Small intestine (tissue), 7 donors: ENCODE measurements at regions not wholly inside any gene's neighbourhood (a gene's known extent, or its start where the extent isn't known, plus 50 kb on each side); places are given as distances from the start of the nearest gene placed in this dataset.

Experiments
- DNase-seq, 2 donors: peaks; one replicate each; pipeline versions ENCODE4 v3.0.0 to v3.0.0-alpha.2; 2013
- FAIRE-seq: peaks from 2 replicates; lab custom pipeline; 2012; peaks lifted over from hg19 to GRCh38; lab: Jason Lieb, UNC
- H3K27ac ChIP-seq, 3 donors: one replicate each; pipeline ENCODE4 v1.5.1; 2013; ENCODE audit warnings: low read length in 2 of 3, mild to moderate bottlenecking in 2 of 3, control low read depth in 1 of 3, inconsistent platforms in 1 of 3, low read depth in 1 of 3, moderate library complexity in 1 of 3
- H3K27me3 ChIP-seq, 3 donors: one replicate each; pipeline ENCODE4 v1.6.1; 2013; ENCODE audit warnings: low read length in 3 of 3, inconsistent platforms in 1 of 3; ENCODE audit not compliant: control insufficient read depth in 3 of 3, insufficient read depth in 3 of 3
- H3K36me3 ChIP-seq, 3 donors: one replicate each; pipeline ENCODE4 v1.6.1; 2013; ENCODE audit warnings: low read length in 3 of 3, inconsistent platforms in 1 of 3, low read depth in 1 of 3, mild to moderate bottlenecking in 1 of 3, moderate library complexity in 1 of 3; ENCODE audit not compliant: control insufficient read depth in 3 of 3, insufficient read depth in 2 of 3
- H3K4me1 ChIP-seq, 3 donors: one replicate each; pipeline ENCODE4 v1.6.1; 2013; ENCODE audit warnings: low read length in 2 of 3, inconsistent platforms in 1 of 3, low read depth in 1 of 3, mild to moderate bottlenecking in 1 of 3, moderate library complexity in 1 of 3; ENCODE audit not compliant: control insufficient read depth in 3 of 3, insufficient read depth in 2 of 3
- H3K4me3 ChIP-seq, 3 donors: one replicate each; pipeline ENCODE4 v1.5.1; 2013; ENCODE audit warnings: low read length in 3 of 3, control low read depth in 1 of 3, inconsistent platforms in 1 of 3, low read depth in 1 of 3, mild to moderate bottlenecking in 1 of 3, moderate library complexity in 1 of 3
- H3K9me3 ChIP-seq, 2 donors: one replicate each; pipeline ENCODE4 v1.6.1; 2013; ENCODE audit warnings: low read depth in 1 of 2, low read length in 1 of 2; ENCODE audit not compliant: control insufficient read depth in 2 of 2, insufficient read depth in 1 of 2
- WGBS, 3 donors: extraction: QIAGEN DNeasy Blood & Tissue Kit; methylation state at CpG; one replicate each; pipeline ENCODE4 v1.1.7; 2013; 5-methylcytosine and 5-hydroxymethylcytosine counted together
- donor health status: healthy with polysubstance abuse.
- donor health status: control.
- donor health status: control.
- donor health status: Bipolar disorder and iron deficiency.
- donor health status: healthy.

GRCh38 chr3:67294341-67294740 is 296.2 kb downstream of the KBTBD8 start:
- FAIRE-seq, result no peak
- no peak overlapping the region for H3K4me3 ChIP-seq
- no peaks in the 10 kb centered on the region for H3K4me1 ChIP-seq
- DNase-seq, result no peak
- no peak overlapping the region for H3K27ac ChIP-seq
- WGBS, 3 donors, result 93 to 97% (median 94%) methylated on average over 3 of the region's 3 CpGs
- H3K27me3 ChIP-seq, result no peaks in the 10 kb centered on the region
- H3K9me3 ChIP-seq, result no peaks in the 10 kb centered on the region
- no peaks in the 10 kb centered on the region for H3K36me3 ChIP-seq

- Histone ChIP-seq H3K36me3 (no peaks in the 10 kb centered on the region), H3K27ac (no peak overlapping the region), H3K4me1 (no peaks in the 10 kb centered on the region), H3K27me3 (no peaks in the 10 kb centered on the region), H3K9me3 (no peaks in the 10 kb centered on the region), H3K4me3 (no peak overlapping the region)
- FAIRE-seq (no peak), DNase-seq (no peak)
- 47 to 67% (median 58%) methylated on average over 5 of the region's 5 CpGs for WGBS, 3 donors
Measured at GRCh38 chr3:67296039-67296892, 298.2 kb downstream of the KBTBD8 start.

- H3K27ac ChIP-seq, result no peak overlapping the region
- FAIRE-seq (no peak), DNase-seq (no peak)
- no peaks in the 10 kb centered on the region for H3K36me3 ChIP-seq
- H3K9me3 ChIP-seq, result no peaks in the 10 kb centered on the region
- H3K4me1 ChIP-seq, result no peaks in the 10 kb centered on the region
- WGBS, 3 donors, result 96 to 98% (median 96%) methylated on average over 4 of the region's 4 CpGs
- no peak overlapping the region for H3K4me3 ChIP-seq
- no peaks in the 10 kb centered on the region for H3K27me3 ChIP-seq
Measured at GRCh38 chr3:67297715-67298475, 299.8 kb downstream of the KBTBD8 start.

DNA sequence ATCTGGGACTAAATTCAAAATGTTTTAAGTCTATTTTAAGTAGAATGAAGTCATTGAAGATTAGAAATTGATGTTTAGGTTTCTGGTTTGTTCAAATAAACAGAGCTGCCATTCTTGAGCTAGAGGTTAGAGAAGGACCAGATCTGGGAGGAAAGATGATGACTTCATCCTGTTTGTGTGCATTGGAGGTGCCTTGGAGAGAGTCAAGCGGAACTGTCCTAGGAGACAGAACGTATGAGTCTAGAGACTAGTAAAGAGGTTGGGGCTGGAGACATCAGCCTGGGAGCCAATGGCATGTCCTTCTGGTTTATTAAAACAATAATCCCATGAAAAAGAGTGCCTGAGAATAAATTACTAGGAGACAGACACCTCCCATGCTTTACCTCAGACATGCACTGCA is 303.4 kb downstream of the KBTBD8 start:
- Histone ChIP-seq H3K4me3 (no peak overlapping the region), H3K4me1 (no peaks in the 10 kb centered on the region), H3K27ac (no peak overlapping the region), H3K9me3 (no peaks in the 10 kb centered on the region), H3K36me3 (no peaks in the 10 kb centered on the region), H3K27me3 (no peaks in the 10 kb centered on the region)
- no peak for FAIRE-seq
- no peak for DNase-seq
- 48 to 83% (median 77%) methylated on average over 2 of the region's 2 CpGs for WGBS, 3 donors

DNA sequence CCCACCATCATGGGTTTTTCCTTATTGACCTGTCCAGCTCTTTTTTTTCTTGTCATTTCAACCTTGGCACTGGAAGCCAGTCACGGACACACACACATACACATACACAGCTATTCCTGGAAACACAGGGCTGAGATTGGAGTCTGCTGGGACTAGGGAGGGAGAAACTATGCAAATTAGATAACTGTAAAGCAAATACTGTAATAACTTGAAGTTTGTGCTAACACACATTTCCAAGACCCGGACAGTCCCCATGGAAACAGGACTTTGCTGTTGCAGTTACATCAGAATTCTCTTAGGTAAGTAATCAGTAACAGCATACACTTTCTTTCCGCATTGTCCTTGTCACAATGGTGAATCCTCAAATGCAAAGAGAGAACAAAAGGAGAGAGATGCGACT is 304.4 kb downstream of the KBTBD8 start:
- Histone ChIP-seq H3K27me3 (no peaks in the 10 kb centered on the region), H3K9me3 (no peaks in the 10 kb centered on the region), H3K27ac (no peak overlapping the region), H3K36me3 (no peaks in the 10 kb centered on the region), H3K4me3 (no peak overlapping the region), H3K4me1 (no peaks in the 10 kb centered on the region)
- DNase-seq, result no peak
- FAIRE-seq, result no peak
- WGBS, 3 donors, result 60 to 72% (median 69%) methylated on average over 4 of the region's 4 CpGs

- Histone ChIP-seq H3K36me3 (no peaks in the 10 kb centered on the region), H3K27ac (no peak overlapping the region), H3K4me3 (no peak overlapping the region), H3K27me3 (no peaks in the 10 kb centered on the region), H3K9me3 (no peaks in the 10 kb centered on the region), H3K4me1 (no peaks in the 10 kb centered on the region)
- 67 to 79% (median 77%) methylated on average over 2 of the region's 2 CpGs for WGBS, 3 donors
- no peak for DNase-seq
- no peak for FAIRE-seq
Measured at GRCh38 chr3:67305160-67305559, 307.1 kb downstream of the KBTBD8 start.

GRCh38 chr3:67305922-67306321 is 307.8 kb downstream of the KBTBD8 start:
- no peaks in the 10 kb centered on the region for H3K27me3 ChIP-seq
- 86 to 87% (median 87%) methylated on average over 2 of the region's 2 CpGs for WGBS, 3 donors
- FAIRE-seq, result no peak

GRCh38 chr3:67311440-67311839 is 313.3 kb downstream of the KBTBD8 start:
- 88 to 89% (median 88%) methylated on average over 4 of the region's 4 CpGs for WGBS, 3 donors
- Histone ChIP-seq H3K27ac (no peak overlapping the region), H3K9me3 (no peaks in the 10 kb centered on the region), H3K27me3 (peaks cover 0 to 3% (median 0%) of the 10 kb centered on the region in 3 donors), H3K4me1 (no peaks in the 10 kb centered on the region), H3K4me3 (no peak overlapping the region), H3K36me3 (no peaks in the 10 kb centered on the region)
- DNase-seq (no peak), FAIRE-seq (no peak)

More at GRCh38 chr3:67305922-67306321, 307.8 kb downstream of the KBTBD8 start:
- Histone ChIP-seq H3K9me3 (no peaks in the 10 kb centered on the region), H3K36me3 (no peaks in the 10 kb centered on the region), H3K4me1 (no peaks in the 10 kb centered on the region), H3K27ac (no peak overlapping the region), H3K4me3 (no peak overlapping the region)
- DNase-seq, result no peak
